Heart right ventricle (tissue), 16 donors: ENCODE measurements at regions not wholly inside any gene's neighbourhood (a gene's known extent, or its start where the extent isn't known, plus 50 kb on each side); places are given as distances from the start of the nearest gene placed in this dataset.
"Not testable (repeated sequence)": the region's sequence is repeated elsewhere in the genome, so short reads cannot be mapped to it uniquely, and the experiment has no call there.

ENCODE experiments used
- ATAC-seq, 8 donors: fragments of 200-7000 bp; cut with Tn5 transposase; one replicate each; pipeline ENCODE4 v1.9.1; 2020; ENCODE audit warnings: mild to moderate bottlenecking in 8 of 8, moderate library complexity in 8 of 8, moderate number of reproducible peaks in 1 of 8
- DNase-seq, 2 donors: peaks; one replicate each; pipeline ENCODE4 v3.0.0-alpha.2; 2020
- H3K27ac ChIP-seq, 10 donors: fragments of 200-600 bp; sonication (generic) in 2 of 10; one replicate each; pipeline versions ENCODE4 v1.5.0 to v1.8.0; 2020 to 2022; ENCODE audit warnings: mild to moderate bottlenecking in 3 of 10
- H3K27me3 ChIP-seq, 7 donors: fragments of 200-600 bp; one replicate each; pipeline ENCODE4 v1.8.0; 2021 to 2022; ENCODE audit warnings: mild to moderate bottlenecking in 2 of 7
- H3K36me3 ChIP-seq, 9 donors: fragments of 200-600 bp; sonication (generic) in 1 of 9; one replicate each; pipeline versions ENCODE4 v1.5.0 to v1.8.0; 2020 to 2022; ENCODE audit warnings: mild to moderate bottlenecking in 2 of 9
- H3K4me1 ChIP-seq, 9 donors: fragments of 200-600 bp; sonication (generic) in 1 of 9; one replicate each; pipeline versions ENCODE4 v1.5.0 to v1.8.0; 2020 to 2022; ENCODE audit warnings: mild to moderate bottlenecking in 4 of 9
- H3K4me3 ChIP-seq, 10 donors: fragments of 200-600 bp; sonication (generic) in 2 of 10; one replicate each; pipeline versions ENCODE4 v1.5.0 to v1.8.0; 2020 to 2022; ENCODE audit warnings: mild to moderate bottlenecking in 7 of 10, moderate library complexity in 2 of 10
- H3K9me3 ChIP-seq, 11 donors: fragments of 200-600 bp in 10 of 11; sonication (generic) in 2 of 11; one replicate each; pipeline versions ENCODE4 v1.5.0 to v1.8.0; 2013 to 2022; ENCODE audit warnings: mild to moderate bottlenecking in 2 of 11, control low read depth in 1 of 11, moderate library complexity in 1 of 11
- WGBS, 2 donors: extraction: QIAGEN DNeasy Blood & Tissue Kit; methylation state at CpG; one replicate each; pipeline ENCODE4 v1.1.7; 2013; ENCODE audit warnings: inconsistent platforms in 1 of 2; 5-methylcytosine and 5-hydroxymethylcytosine counted together
- intact Hi-C, 10 donors: fragments of 100-400 bp; cut with DNase I; formaldehyde crosslinking; loops; one replicate each; pipeline versions ENCODE4 v1.11.1 to v1.14.2; 2022
- TF ChIP-seq, protein P1 (sequence below), 9 donors: fragments of 200-600 bp; sonication (generic) in 2 of 9; IDR thresholded peaks; one replicate each; pipeline versions ENCODE4 v1.5.0 to v1.8.0; 2021 to 2022; ENCODE audit warnings: antibody characterized with exemption in 9 of 9, mild to moderate bottlenecking in 5 of 9, moderate library complexity in 1 of 9
- donor health status: Arrhythmogenic right ventricular cardiomyopathy.
- donor health status: ischemic (EF 13 %, LVEDD 7.1; RV severe dilation, severe dysfunction).
- donor health status: healthy with polysubstance abuse.
- donor health status: DM: no; HTN: yes; CAD: no.
- donor health status: DM: no; HTN: no; CAD: no.
- donor health status: ischemic (EF 25% LVEDD 6.9; RV normal size, moderate dysfunction).
- donor health status: ischemic (EF 25% LVEDD 5.7; RV mildly dilated, moderate dysfunction).
- donor health status: healthy.
- donor health status: DM: yes; HTN: yes; CAD: no.
- donor health status: Ischemic cardiomyopathy.
- donor health status: ischemic (EF 35%, LVEDD 5.7; RV mildly dilated, moderate dysfunction).
- donor health status: nonischemic (EF 11% LVEDD 7.7; RV severe dilation, severe dysfunction).
- donor health status: DM: yes; HTN: yes; CAD: no.
- donor health status: PGD.
- donor health status: ischemic (EF 29% LVEDD 5.4; RV normal size, mild dysfunction).
- donor health status: nonischemic (EF 23%, LVEDD 6.1; RV moderate dilation, normal function).

DNA sequence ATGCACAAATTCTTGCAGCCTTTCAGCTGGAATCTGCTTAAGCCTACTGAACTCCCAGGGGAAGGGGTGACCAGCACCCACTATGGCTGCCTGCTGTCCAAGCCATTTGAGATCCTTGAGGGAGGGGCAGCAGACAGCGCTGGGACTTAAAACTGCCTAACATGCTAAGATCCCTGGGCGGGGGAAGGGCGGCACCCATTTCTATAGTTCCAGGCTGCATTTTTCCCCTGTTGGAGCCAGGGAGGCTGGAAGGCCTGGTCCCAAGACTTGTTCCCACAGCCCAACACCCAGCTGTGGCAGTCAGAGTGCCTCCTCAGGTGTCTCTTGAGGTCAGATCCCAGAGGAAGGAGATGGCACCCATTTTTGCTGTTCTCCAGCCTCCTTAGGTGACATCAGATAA lies 1061.3 kb upstream of the COX7C start:
- H3K9me3 ChIP-seq, result peaks cover 0 to 97% (median 25%) of the 10 kb centered on the region in 11 donors
- no peaks in the 10 kb centered on the region for H3K27me3 ChIP-seq
- no peak overlapping the region for H3K27ac ChIP-seq
- ATAC-seq (no peak), DNase-seq (no peak)
- no peaks in the 10 kb centered on the region for H3K36me3 ChIP-seq
- intact Hi-C loops, result no loop called here
- TF ChIP-seq, protein P1, sequence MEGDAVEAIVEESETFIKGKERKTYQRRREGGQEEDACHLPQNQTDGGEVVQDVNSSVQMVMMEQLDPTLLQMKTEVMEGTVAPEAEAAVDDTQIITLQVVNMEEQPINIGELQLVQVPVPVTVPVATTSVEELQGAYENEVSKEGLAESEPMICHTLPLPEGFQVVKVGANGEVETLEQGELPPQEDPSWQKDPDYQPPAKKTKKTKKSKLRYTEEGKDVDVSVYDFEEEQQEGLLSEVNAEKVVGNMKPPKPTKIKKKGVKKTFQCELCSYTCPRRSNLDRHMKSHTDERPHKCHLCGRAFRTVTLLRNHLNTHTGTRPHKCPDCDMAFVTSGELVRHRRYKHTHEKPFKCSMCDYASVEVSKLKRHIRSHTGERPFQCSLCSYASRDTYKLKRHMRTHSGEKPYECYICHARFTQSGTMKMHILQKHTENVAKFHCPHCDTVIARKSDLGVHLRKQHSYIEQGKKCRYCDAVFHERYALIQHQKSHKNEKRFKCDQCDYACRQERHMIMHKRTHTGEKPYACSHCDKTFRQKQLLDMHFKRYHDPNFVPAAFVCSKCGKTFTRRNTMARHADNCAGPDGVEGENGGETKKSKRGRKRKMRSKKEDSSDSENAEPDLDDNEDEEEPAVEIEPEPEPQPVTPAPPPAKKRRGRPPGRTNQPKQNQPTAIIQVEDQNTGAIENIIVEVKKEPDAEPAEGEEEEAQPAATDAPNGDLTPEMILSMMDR (IDR thresholded peaks at IDR 0.05), result no peak
- 88 to 91% methylated on average over 3 of the region's 3 CpGs for WGBS, 2 donors
- no peaks in the 10 kb centered on the region for H3K4me1 ChIP-seq
- H3K4me3 ChIP-seq, result no peak overlapping the region

DNA sequence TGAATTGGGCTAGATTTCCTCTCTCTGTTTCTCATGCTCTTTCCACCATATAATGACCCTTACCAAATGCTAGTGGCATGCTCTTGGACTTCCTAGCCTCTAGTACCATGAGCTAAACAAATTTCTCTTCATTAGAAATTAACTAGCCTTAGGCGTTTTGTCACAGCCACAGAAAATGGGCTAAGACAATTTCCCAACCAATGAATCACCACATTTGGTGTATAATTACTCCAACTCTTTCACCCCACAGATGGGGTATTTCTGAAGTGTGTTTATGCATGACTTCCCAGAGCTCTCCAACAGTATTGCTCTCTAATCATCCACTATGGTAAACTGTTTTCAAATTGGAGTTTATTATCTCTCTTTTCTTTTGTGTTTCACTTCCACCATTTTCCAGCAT lies 1041.1 kb upstream of the COX7C start:
- Histone ChIP-seq H3K9me3 (peaks cover 0 to 10% (median 0%) of the 10 kb centered on the region in 11 donors), H3K4me3 (no peak overlapping the region), H3K27me3 (no peaks in the 10 kb centered on the region), H3K36me3 (no peaks in the 10 kb centered on the region), H3K27ac (no peak overlapping the region), H3K4me1 (no peaks in the 10 kb centered on the region)
- DNase-seq, result no peak
- WGBS, 2 donors, result 79 to 87% methylated on average over 1 of the region's 1 CpG
- intact Hi-C loops, result no loop called here
- ATAC-seq, result no peak
- TF ChIP-seq, protein P1 (IDR thresholded peaks at IDR 0.05), result no peak

DNA sequence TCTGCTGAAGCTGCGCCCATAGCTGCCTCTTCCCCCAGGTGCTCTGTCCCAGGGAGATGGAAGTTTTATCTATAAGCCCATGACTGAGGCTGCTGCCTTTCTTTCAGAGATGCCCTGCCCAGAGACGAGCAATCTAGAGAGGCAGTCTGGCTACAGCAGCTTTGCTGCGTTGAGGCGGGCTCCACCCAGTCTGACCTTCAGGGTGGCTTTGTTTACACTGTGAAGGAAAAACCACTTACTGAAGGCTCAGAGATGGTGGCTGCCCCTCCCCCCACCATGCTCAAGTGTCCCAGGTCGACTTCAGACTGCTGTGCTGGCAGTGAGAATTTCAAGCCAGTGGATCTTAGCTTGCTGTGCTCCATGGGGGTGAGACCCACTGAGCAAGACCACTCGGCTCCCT lies 1029.9 kb upstream of the COX7C start:
- H3K27me3 ChIP-seq, ATAC-seq, H3K4me3 ChIP-seq, H3K36me3 ChIP-seq, H3K27ac ChIP-seq, DNase-seq, intact Hi-C loops: not testable (repeated sequence)
- WGBS, 2 donors, result 44 to 53% methylated on average over 6 of the region's 6 CpGs
- Histone ChIP-seq H3K4me1 (peaks cover 0 to 10% (median 0%) of the 10 kb centered on the region in 9 donors), H3K9me3 (peaks cover 0 to 61% (median 11%) of the 10 kb centered on the region in 11 donors)

DNA sequence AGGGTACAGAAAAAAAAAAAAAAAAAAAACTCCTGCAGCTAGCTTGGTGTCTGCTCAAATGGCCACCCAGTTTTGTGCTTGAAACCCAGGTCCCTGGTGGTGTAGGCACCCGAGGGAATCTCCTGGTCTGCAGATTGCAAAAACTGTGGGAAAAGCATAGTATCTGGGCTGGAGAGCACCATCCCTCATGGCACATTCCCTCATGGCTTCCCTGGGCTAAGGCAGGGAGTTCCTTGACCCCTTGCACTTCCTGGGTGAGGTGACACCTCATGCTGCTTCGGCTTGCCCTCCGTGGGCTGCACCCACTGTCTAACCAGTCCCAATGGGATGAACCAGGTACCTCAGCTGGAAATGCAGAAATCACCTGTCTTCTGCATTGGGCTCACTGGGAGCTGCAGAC lies 1029.5 kb upstream of the COX7C start:
- H3K27me3 ChIP-seq, H3K4me3 ChIP-seq, H3K36me3 ChIP-seq, intact Hi-C loops, ATAC-seq, DNase-seq, H3K27ac ChIP-seq: not testable (repeated sequence)
- H3K9me3 ChIP-seq, result peaks cover 0 to 56% (median 9%) of the 10 kb centered on the region in 11 donors
- peaks cover 0 to 10% (median 0%) of the 10 kb centered on the region in 9 donors for H3K4me1 ChIP-seq
- WGBS, 2 donors, result 68 to 70% methylated on average over 3 of the region's 3 CpGs

DNA sequence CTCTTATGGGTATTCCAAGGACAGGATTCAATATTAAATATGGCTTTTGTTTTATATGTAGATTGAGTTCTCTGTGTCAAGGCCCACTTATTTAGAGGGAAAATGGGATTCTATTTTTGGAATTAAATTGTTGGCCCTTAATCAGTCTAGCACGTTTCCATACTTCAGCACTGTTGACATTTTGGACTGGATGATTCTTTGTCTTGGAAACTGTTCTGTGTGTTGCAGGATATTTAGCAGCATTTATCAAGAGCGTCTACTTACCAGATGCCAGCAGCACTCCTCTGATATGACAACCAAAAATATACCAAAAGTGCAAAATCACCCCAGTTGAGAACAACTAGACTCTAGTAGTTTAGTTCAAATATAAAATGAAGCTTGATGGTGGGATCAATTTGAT lies 1027.0 kb upstream of the COX7C start:
- Histone ChIP-seq H3K9me3 (peaks cover 0 to 35% (median 5%) of the 10 kb centered on the region in 11 donors), H3K4me1 (peaks cover 0 to 10% (median 0%) of the 10 kb centered on the region in 9 donors), H3K27me3 (no peaks in the 10 kb centered on the region), H3K4me3 (no peak overlapping the region), H3K36me3 (no peaks in the 10 kb centered on the region), H3K27ac (no peak overlapping the region)
- DNase-seq (no peak), ATAC-seq (peak in 3 of 8 donors; percentile 50 to 68 (median 54))
- TF ChIP-seq, protein P1 (IDR thresholded peaks at IDR 0.05), result no peak
- intact Hi-C loops, result no loop called here
- 8 to 17% methylated on average over 2 of the region's 2 CpGs for WGBS, 2 donors
